SK-N-SH treated with all-trans-retinoic acid at 6 μM for 48 hours (cell line): ENCODE measurements at regions not wholly inside any gene's neighbourhood (a gene's known extent, or its start where the extent isn't known, plus 50 kb on each side); places are given as distances from the start of the nearest gene placed in this dataset.

Experiments used
- ATAC-seq: fragments of 200-7000 bp; cut with Tn5 transposase; 3 replicates; pipeline ENCODE4 v1.9.1; 2020; ENCODE audit warnings: mild to moderate bottlenecking, moderate library complexity
- ARNTL ChIP-seq: fragments of 450-650 bp; formaldehyde crosslinking; IDR thresholded peaks from 2 replicates; pipeline ENCODE4 v1.5.0; 2020; ENCODE audit warnings: low read depth, mild to moderate bottlenecking, moderate library complexity, borderline replicate concordance
- BACH2 ChIP-seq: fragments of 250-450 bp; sonication (Bioruptor Pico); IDR thresholded peaks from 2 replicates; pipeline ENCODE4 v1.9.0; 2021; ENCODE audit warnings: mild to moderate bottlenecking, borderline replicate concordance
- CSDC2 ChIP-seq: fragments of 250-450 bp; sonication (Bioruptor Pico); IDR thresholded peaks from 2 replicates; pipeline ENCODE4 v1.5.0; 2020; ENCODE audit warnings: mild to moderate bottlenecking, moderate library complexity
- ESRRG ChIP-seq: fragments of 250-450 bp; sonication (Bioruptor Pico); IDR thresholded peaks from 2 replicates; pipeline ENCODE4 v1.6.1; 2021; ENCODE audit warnings: mild to moderate bottlenecking
- GLIS3 ChIP-seq: fragments of 250-450 bp; sonication (Bioruptor Pico); IDR thresholded peaks from 2 replicates; pipeline ENCODE4 v1.5.0; 2020; ENCODE audit warnings: mild to moderate bottlenecking, moderate library complexity
- OSR1 ChIP-seq: fragments of 250-450 bp; sonication (Bioruptor Pico); IDR thresholded peaks from 2 replicates; pipeline ENCODE4 v1.8.0; 2022; ENCODE audit warnings: moderate library complexity, mild to moderate bottlenecking, inconsistent platforms
- PPARA ChIP-seq: fragments of 250-450 bp; sonication (Bioruptor Pico); IDR thresholded peaks from 2 replicates; pipeline ENCODE4 v1.5.0; 2020; ENCODE audit warnings: mild to moderate bottlenecking, borderline replicate concordance
- RARB ChIP-seq: fragments of 250-450 bp; sonication (Bioruptor Pico); IDR thresholded peaks from 2 replicates; pipeline ENCODE4 v1.8.0; 2021; ENCODE audit warnings: mild to moderate bottlenecking, moderate library complexity
- SNAI2 ChIP-seq: fragments of 250-450 bp; sonication (Bioruptor Pico); IDR thresholded peaks from 2 replicates; pipeline ENCODE4 v1.5.0; 2020; ENCODE audit warnings: mild to moderate bottlenecking, moderate library complexity
- TOX ChIP-seq: fragments of 250-450 bp; sonication (Bioruptor Pico); IDR thresholded peaks from 2 replicates; pipeline ENCODE4 v1.8.0; 2021; ENCODE audit warnings: mild to moderate bottlenecking, moderate library complexity, borderline replicate concordance
- ZFP30 ChIP-seq: fragments of 450-650 bp; formaldehyde crosslinking; IDR thresholded peaks from 2 replicates; pipeline ENCODE4 v1.5.0; 2022; ENCODE audit warnings: mild to moderate bottlenecking, moderate library complexity
- ZNF565 ChIP-seq: fragments of 450-650 bp; formaldehyde crosslinking; conservative IDR thresholded peaks from 2 replicates; pipeline ENCODE4 v1.5.0; 2020; ENCODE audit warnings: low read depth, mild to moderate bottlenecking, moderate library complexity
- ZNF8 ChIP-seq: fragments of 450-650 bp; formaldehyde crosslinking; IDR thresholded peaks from 2 replicates; pipeline ENCODE4 v1.5.0; 2020; ENCODE audit warnings: mild to moderate bottlenecking, moderate library complexity
- TF ChIP-seq, protein P1 (sequence below): fragments of 250-450 bp; sonication (Bioruptor Pico); IDR thresholded peaks from 2 replicates; pipeline ENCODE4 v1.5.1; 2021; ENCODE audit warnings: mild to moderate bottlenecking, moderate library complexity
- TF ChIP-seq, protein P2 (sequence below): fragments of 250-450 bp; sonication (Bioruptor Pico); IDR thresholded peaks from 2 replicates; pipeline ENCODE4 v1.8.0; 2020; ENCODE audit warnings: mild to moderate bottlenecking, moderate library complexity, borderline replicate concordance
- TF ChIP-seq, protein P3 (sequence below): fragments of 250-450 bp; sonication (Bioruptor Pico); IDR thresholded peaks from 2 replicates; pipeline ENCODE4 v1.5.1; 2020; ENCODE audit warnings: low read depth, mild to moderate bottlenecking, moderate library complexity
- TF ChIP-seq, protein P4 (sequence below): fragments of 250-450 bp; sonication (Bioruptor Pico); IDR thresholded peaks from 2 replicates; pipeline ENCODE4 v1.8.0; 2021; ENCODE audit warnings: low read depth, mild to moderate bottlenecking, moderate library complexity, borderline replicate concordance
- TF ChIP-seq, protein P5 (sequence below): fragments of 250-450 bp; sonication (Bioruptor Pico); IDR thresholded peaks from 2 replicates; pipeline ENCODE4 v1.5.0; 2020; ENCODE audit warnings: mild to moderate bottlenecking, moderate library complexity

DNA sequence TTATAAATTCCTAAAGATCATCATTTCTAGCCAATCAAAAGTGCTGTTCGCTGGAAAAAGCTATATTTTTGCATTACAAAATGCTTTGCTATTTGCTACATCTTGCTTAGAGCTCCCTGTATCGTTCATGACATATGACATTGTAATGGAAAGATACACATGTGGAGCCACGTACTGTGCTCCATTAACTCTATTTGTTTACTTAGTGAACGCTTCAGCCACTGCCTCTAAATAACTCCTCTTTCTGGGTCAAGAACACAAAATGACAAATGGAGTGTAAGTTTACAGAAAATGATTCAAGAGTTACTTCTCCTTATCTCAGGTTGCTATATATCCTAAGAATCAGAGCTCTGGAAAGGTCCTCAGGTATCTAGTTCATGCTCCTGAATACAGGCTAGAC lies 329.1 kb upstream of the SMIM31 start:
- ATAC-seq, result no peak
- no peak for TF ChIP-seq CSDC2 (CRISPR knock-in tag)

DNA sequence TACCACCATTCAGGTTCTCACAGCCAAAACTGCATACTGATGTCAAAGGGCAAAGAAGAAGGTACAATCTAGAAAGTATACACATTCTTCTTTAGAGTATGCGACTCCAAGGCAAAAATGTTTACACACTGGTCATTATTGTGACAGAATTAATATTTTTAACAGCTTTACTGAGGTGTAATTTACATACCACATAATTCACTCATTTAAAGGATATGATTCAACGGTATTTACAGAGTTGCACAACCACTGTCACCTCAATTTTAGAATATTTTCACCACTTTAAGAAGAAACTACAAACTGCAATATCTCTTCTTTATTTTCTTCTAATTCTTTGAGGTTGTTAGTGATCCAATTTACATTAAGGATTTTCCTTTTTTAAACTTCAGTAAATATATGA lies 325.4 kb upstream of the SMIM31 start:
- TF ChIP-seq RARB, result no peak
- TF ChIP-seq, protein P1, sequence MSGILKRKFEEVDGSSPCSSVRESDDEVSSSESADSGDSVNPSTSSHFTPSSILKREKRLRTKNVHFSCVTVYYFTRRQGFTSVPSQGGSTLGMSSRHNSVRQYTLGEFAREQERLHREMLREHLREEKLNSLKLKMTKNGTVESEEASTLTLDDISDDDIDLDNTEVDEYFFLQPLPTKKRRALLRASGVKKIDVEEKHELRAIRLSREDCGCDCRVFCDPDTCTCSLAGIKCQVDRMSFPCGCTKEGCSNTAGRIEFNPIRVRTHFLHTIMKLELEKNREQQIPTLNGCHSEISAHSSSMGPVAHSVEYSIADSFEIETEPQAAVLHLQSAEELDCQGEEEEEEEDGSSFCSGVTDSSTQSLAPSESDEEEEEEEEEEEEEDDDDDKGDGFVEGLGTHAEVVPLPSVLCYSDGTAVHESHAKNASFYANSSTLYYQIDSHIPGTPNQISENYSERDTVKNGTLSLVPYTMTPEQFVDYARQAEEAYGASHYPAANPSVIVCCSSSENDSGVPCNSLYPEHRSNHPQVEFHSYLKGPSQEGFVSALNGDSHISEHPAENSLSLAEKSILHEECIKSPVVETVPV (CRISPR knock-in tag), result no peak
- TF ChIP-seq, all 23 proteins: peak for 0
- ATAC-seq, result no peak

DNA sequence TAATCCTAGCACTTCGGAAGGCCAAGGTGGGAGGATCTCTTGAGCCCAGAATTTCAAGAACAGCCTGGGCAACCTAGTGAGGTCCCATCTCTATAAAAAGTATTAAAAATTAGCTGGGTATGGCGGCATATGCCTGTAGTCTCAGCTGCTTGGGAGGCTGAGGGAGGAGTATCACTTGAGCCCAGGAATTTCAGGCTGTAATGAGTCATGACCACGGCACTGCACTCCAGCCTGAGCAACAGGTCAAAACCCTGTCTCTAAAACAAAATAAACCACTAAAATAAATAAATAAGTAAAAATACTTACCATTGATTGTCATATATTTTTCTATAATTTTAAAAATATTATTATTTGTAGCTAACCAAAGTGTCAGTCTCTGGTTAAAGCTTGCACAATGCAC lies 315.6 kb upstream of the SMIM31 start:
- TF ChIP-seq GLIS3 (CRISPR knock-in tag), result no peak
- ATAC-seq, result no peak

DNA sequence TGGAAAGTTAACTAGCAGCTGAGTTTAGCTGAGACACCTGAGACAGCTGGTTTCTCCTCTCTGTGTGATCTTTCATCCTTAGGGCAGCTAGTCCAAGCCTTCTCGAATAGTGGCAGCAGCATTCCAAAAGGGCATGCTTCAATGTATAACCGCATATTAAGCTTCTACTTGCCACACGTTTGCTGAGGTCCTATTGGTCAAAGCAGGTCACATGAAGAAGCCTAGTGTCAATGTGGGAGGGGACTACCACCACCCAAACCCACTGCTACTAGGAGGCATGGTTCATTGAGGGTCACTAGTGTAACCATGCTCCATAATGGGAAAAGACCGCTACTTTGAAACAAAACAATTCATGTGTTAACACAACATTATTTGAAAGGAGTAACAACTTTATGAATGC lies 314.9 kb upstream of the SMIM31 start:
- TF ChIP-seq ZNF8 (CRISPR knock-in tag) (no peak), TOX (CRISPR knock-in tag) (no peak), PPARA (CRISPR knock-in tag) (no peak), OSR1 (CRISPR knock-in tag) (no peak), RARB (no peak), BACH2 (CRISPR knock-in tag) (no peak)
- TF ChIP-seq, protein P2, sequence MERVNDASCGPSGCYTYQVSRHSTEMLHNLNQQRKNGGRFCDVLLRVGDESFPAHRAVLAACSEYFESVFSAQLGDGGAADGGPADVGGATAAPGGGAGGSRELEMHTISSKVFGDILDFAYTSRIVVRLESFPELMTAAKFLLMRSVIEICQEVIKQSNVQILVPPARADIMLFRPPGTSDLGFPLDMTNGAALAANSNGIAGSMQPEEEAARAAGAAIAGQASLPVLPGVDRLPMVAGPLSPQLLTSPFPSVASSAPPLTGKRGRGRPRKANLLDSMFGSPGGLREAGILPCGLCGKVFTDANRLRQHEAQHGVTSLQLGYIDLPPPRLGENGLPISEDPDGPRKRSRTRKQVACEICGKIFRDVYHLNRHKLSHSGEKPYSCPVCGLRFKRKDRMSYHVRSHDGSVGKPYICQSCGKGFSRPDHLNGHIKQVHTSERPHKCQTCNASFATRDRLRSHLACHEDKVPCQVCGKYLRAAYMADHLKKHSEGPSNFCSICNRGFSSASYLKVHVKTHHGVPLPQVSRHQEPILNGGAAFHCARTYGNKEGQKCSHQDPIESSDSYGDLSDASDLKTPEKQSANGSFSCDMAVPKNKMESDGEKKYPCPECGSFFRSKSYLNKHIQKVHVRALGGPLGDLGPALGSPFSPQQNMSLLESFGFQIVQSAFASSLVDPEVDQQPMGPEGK, result no peak
- TF ChIP-seq, protein P3, sequence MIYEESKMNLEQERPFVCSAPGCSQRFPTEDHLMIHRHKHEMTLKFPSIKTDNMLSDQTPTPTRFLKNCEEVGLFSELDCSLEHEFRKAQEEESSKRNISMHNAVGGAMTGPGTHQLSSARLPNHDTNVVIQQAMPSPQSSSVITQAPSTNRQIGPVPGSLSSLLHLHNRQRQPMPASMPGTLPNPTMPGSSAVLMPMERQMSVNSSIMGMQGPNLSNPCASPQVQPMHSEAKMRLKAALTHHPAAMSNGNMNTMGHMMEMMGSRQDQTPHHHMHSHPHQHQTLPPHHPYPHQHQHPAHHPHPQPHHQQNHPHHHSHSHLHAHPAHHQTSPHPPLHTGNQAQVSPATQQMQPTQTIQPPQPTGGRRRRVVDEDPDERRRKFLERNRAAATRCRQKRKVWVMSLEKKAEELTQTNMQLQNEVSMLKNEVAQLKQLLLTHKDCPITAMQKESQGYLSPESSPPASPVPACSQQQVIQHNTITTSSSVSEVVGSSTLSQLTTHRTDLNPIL (CRISPR knock-in tag), result no peak
- TF ChIP-seq, protein P1 (CRISPR knock-in tag), result no peak
- ATAC-seq, result no peak

DNA sequence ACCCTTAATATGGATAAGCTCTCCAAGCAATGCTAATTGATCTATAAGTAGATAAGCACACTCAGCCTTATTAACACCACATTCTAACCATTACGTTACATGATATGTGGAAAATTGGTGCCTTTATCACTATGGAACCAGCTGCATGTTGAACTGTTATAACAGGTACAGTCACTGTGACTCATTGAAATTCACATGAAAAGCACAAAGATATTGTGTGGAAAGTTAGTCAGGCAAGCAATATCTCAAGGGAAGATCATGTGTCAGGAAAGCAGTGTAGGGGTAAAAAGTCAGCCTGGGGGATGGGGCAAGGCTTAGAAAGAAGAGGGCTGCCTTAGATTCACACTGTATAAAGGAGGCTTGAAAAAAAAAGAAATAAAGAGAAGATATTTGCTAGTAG lies 313.7 kb upstream of the SMIM31 start:
- no peak for ATAC-seq
- TF ChIP-seq ZFP30 (CRISPR knock-in tag) (no peak), SNAI2 (CRISPR knock-in tag) (no peak), ESRRG (no peak), ARNTL (CRISPR knock-in tag) (no peak), BACH2 (CRISPR knock-in tag) (no peak), CSDC2 (CRISPR knock-in tag) (no peak), PPARA (CRISPR knock-in tag) (no peak), TOX (CRISPR knock-in tag) (no peak), ZNF565 (CRISPR knock-in tag) (no peak)
- TF ChIP-seq, protein P4, sequence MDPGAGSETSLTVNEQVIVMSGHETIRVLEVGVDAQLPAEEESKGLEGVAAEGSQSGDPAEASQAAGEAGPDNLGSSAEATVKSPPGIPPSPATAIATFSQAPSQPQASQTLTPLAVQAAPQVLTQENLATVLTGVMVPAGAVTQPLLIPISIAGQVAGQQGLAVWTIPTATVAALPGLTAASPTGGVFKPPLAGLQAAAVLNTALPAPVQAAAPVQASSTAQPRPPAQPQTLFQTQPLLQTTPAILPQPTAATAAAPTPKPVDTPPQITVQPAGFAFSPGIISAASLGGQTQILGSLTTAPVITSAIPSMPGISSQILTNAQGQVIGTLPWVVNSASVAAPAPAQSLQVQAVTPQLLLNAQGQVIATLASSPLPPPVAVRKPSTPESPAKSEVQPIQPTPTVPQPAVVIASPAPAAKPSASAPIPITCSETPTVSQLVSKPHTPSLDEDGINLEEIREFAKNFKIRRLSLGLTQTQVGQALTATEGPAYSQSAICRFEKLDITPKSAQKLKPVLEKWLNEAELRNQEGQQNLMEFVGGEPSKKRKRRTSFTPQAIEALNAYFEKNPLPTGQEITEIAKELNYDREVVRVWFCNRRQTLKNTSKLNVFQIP (CRISPR knock-in tag), result no peak
- TF ChIP-seq, protein P1 (CRISPR knock-in tag), result no peak
- TF ChIP-seq, protein P2, result no peak
- TF ChIP-seq, protein P3 (CRISPR knock-in tag), result no peak
- TF ChIP-seq, protein P5, sequence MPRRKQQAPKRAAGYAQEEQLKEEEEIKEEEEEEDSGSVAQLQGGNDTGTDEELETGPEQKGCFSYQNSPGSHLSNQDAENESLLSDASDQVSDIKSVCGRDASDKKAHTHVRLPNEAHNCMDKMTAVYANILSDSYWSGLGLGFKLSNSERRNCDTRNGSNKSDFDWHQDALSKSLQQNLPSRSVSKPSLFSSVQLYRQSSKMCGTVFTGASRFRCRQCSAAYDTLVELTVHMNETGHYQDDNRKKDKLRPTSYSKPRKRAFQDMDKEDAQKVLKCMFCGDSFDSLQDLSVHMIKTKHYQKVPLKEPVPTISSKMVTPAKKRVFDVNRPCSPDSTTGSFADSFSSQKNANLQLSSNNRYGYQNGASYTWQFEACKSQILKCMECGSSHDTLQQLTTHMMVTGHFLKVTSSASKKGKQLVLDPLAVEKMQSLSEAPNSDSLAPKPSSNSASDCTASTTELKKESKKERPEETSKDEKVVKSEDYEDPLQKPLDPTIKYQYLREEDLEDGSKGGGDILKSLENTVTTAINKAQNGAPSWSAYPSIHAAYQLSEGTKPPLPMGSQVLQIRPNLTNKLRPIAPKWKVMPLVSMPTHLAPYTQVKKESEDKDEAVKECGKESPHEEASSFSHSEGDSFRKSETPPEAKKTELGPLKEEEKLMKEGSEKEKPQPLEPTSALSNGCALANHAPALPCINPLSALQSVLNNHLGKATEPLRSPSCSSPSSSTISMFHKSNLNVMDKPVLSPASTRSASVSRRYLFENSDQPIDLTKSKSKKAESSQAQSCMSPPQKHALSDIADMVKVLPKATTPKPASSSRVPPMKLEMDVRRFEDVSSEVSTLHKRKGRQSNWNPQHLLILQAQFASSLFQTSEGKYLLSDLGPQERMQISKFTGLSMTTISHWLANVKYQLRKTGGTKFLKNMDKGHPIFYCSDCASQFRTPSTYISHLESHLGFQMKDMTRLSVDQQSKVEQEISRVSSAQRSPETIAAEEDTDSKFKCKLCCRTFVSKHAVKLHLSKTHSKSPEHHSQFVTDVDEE (CRISPR knock-in tag), result no peak
